Activated B cell treated with CpG ODN at 0.5 μM for 24 hours (primary cell): ENCODE measurements at regions not wholly inside any gene's neighbourhood (a gene's known extent, or its start where the extent isn't known, plus 50 kb on each side); places are given as distances from the start of the nearest gene placed in this dataset.
"Not testable (repeated sequence)": the region's sequence is repeated elsewhere in the genome, so short reads cannot be mapped to it uniquely, and the experiment has no call there.

Experiments used
- ATAC-seq: fragments of 200-7000 bp; cut with Tn5 transposase; one replicate; pipeline ENCODE4 v1.10.0; 2021; ENCODE audit warnings: low read depth, mild to moderate bottlenecking, moderate library complexity
- CTCF ChIA-PET: fragments of 350-600 bp; sonication (Branson Sonifier 250); formaldehyde crosslinking; loops from one replicate; lab custom pipeline; 2021; ENCODE audit warnings: antibody characterized with exemption; lab: Charles Lee
- POLR2A ChIA-PET: fragments of 350-600 bp; sonication (Branson Sonifier 250); formaldehyde crosslinking; loops from one replicate; lab custom pipeline; 2021; ENCODE audit warnings: antibody characterized with exemption; lab: Charles Lee
- DNase-seq: peaks from one replicate; pipeline ENCODE4 v3.0.0; 2022
- H3K27ac Mint-ChIP-seq: one replicate; pipeline ENCODE4 v1.8.0; 2020; ENCODE audit warnings: mixed read lengths
- H3K27me3 Mint-ChIP-seq: one replicate; pipeline ENCODE4 v1.8.0; 2021; ENCODE audit warnings: mixed read lengths
- H3K36me3 Mint-ChIP-seq: one replicate; pipeline ENCODE4 v1.8.0; 2021; ENCODE audit warnings: low read depth, mixed read lengths
- H3K4me1 Mint-ChIP-seq: one replicate; pipeline ENCODE4 v1.8.0; 2021; ENCODE audit warnings: mixed read lengths
- H3K4me3 Mint-ChIP-seq: one replicate; pipeline ENCODE4 v1.8.0; 2020; ENCODE audit warnings: mild to moderate bottlenecking, mixed read lengths
- H3K9me3 Mint-ChIP-seq: one replicate; pipeline ENCODE4 v1.8.0; 2020; ENCODE audit warnings: mixed read lengths
- CTCF ChIP-seq: fragments of 200-600 bp; IDR thresholded peaks from one replicate; pipeline ENCODE4 v1.8.0; 2022; ENCODE audit warnings: antibody characterized with exemption, mild to moderate bottlenecking
- intact Hi-C: fragments of 100-400 bp; cut with micrococcal nuclease; formaldehyde crosslinking; loops from one replicate; pipeline ENCODE4 v1.15.1; 2024

GRCh38 chr2:225748609-225749008 is 349.1 kb downstream of the NYAP2 start:
- H3K4me3 Mint-ChIP-seq, result no peak overlapping the region
- TF ChIP-seq CTCF, result no peak
- ChIA-PET POLR2A (no interaction called here), CTCF (no interaction called here)
- intact Hi-C loops, result no loop called here
- H3K27me3 Mint-ChIP-seq, result no peaks in the 10 kb centered on the region
- DNase-seq (no peak), ATAC-seq (no peak)
- no peaks in the 10 kb centered on the region for H3K4me1 Mint-ChIP-seq
- no peaks in the 10 kb centered on the region for H3K36me3 Mint-ChIP-seq
- H3K9me3 Mint-ChIP-seq, result no peaks in the 10 kb centered on the region
- no peak overlapping the region for H3K27ac Mint-ChIP-seq

GRCh38 chr2:225743996-225744395 is 344.5 kb downstream of the NYAP2 start:
- H3K36me3 Mint-ChIP-seq, CTCF ChIA-PET, H3K4me1 Mint-ChIP-seq, H3K9me3 Mint-ChIP-seq, H3K27me3 Mint-ChIP-seq, H3K4me3 Mint-ChIP-seq, intact Hi-C loops, DNase-seq, ATAC-seq, POLR2A ChIA-PET, H3K27ac Mint-ChIP-seq: not testable (repeated sequence)

- no peaks in the 10 kb centered on the region for H3K4me1 Mint-ChIP-seq
- intact Hi-C loops, result no loop called here
- peaks cover 3% of the 10 kb centered on the region for H3K27me3 Mint-ChIP-seq
- no peaks in the 10 kb centered on the region for H3K36me3 Mint-ChIP-seq
- CTCF ChIA-PET, result no interaction called here
- H3K4me3 Mint-ChIP-seq, result no peak overlapping the region
- TF ChIP-seq CTCF, result no peak
- no peak overlapping the region for H3K27ac Mint-ChIP-seq
- DNase-seq, result no peak
- H3K9me3 Mint-ChIP-seq, result no peaks in the 10 kb centered on the region
- POLR2A ChIA-PET, result no interaction called here
- no peak for ATAC-seq
Measured at GRCh38 chr2:225742487-225742886, 343.0 kb downstream of the NYAP2 start.

GRCh38 chr2:225740086-225740485 is 340.6 kb downstream of the NYAP2 start:
- DNase-seq (no peak), ATAC-seq (no peak)
- Mint-ChIP-seq H3K27me3 (peaks cover 3% of the 10 kb centered on the region), H3K27ac (no peak overlapping the region), H3K9me3 (no peaks in the 10 kb centered on the region), H3K36me3 (no peaks in the 10 kb centered on the region), H3K4me3 (no peak overlapping the region), H3K4me1 (no peaks in the 10 kb centered on the region)
- ChIA-PET POLR2A (no interaction called here), CTCF (no interaction called here)
- intact Hi-C loops, result no loop called here
- no peak for TF ChIP-seq CTCF

GRCh38 chr2:225739328-225739727 is 339.8 kb downstream of the NYAP2 start:
- intact Hi-C loops, result no loop called here
- Mint-ChIP-seq H3K27me3 (peaks cover 3% of the 10 kb centered on the region), H3K4me3 (no peak overlapping the region), H3K4me1 (no peaks in the 10 kb centered on the region), H3K27ac (no peak overlapping the region), H3K36me3 (no peaks in the 10 kb centered on the region), H3K9me3 (no peaks in the 10 kb centered on the region)
- CTCF ChIA-PET, result no interaction called here
- DNase-seq, result no peak
- no peak for TF ChIP-seq CTCF
- POLR2A ChIA-PET, result no interaction called here
- no peak for ATAC-seq

- DNase-seq, result no peak
- ChIA-PET POLR2A (no interaction called here), CTCF (no interaction called here)
- Mint-ChIP-seq H3K4me1 (no peaks in the 10 kb centered on the region), H3K9me3 (no peaks in the 10 kb centered on the region), H3K36me3 (no peaks in the 10 kb centered on the region), H3K27me3 (peaks cover 3% of the 10 kb centered on the region), H3K27ac (no peak overlapping the region), H3K4me3 (no peak overlapping the region)
- no peak for ATAC-seq
- no peak for TF ChIP-seq CTCF
- intact Hi-C loops, result no loop called here
Measured at GRCh38 chr2:225738735-225739134, 339.2 kb downstream of the NYAP2 start.
